Caco-2 (cell line): ENCODE measurements at regions not wholly inside any gene's neighbourhood (a gene's known extent, or its start where the extent isn't known, plus 50 kb on each side); places are given as distances from the start of the nearest gene placed in this dataset.
A peak's percentile ranks its signal among the peaks of the same experiment; 100 is the strongest.

Source experiments
- BruUV-seq: library from RNA; stranded (reverse); fragments of 400-500 nt; replicated peaks from 2 replicates; lab custom pipeline; 2021; lab: Mats Ljungman, UMichigan
- CTCF ChIA-PET: fragments of 300-600 bp; sonication (Branson Sonifier 250); formaldehyde crosslinking; loops from one replicate; lab custom pipeline; 2022; ENCODE audit warnings: antibody characterized with exemption; lab: Charles Lee
- POLR2A ChIA-PET: fragments of 300-600 bp; sonication (Branson Sonifier 250); formaldehyde crosslinking; loops from one replicate; lab custom pipeline; 2022; ENCODE audit warnings: antibody characterized with exemption; lab: Charles Lee
- DNase-seq, 2 experiments: peaks; one replicate each; pipeline versions ENCODE4 v3.0.0 to v3.0.0-alpha.2; 2020 to 2022
- H3K27me3 ChIP-seq: replicated peaks from 2 replicates; pipeline ENCODE4 v1.6.0; 2011; ENCODE audit warnings: low read length; ENCODE audit not compliant: control insufficient read depth, insufficient read depth
- H3K36me3 ChIP-seq: 2 replicates; pipeline ENCODE4 v1.5.1; 2011; ENCODE audit warnings: low read length; ENCODE audit not compliant: control insufficient read depth, insufficient read depth
- H3K4me1 ChIP-seq: fragments of 250-450 bp; sonication (Bioruptor Pico); 2 replicates; pipeline ENCODE4 v1.5.1; 2020; ENCODE audit warnings: mild to moderate bottlenecking
- H3K4me3 ChIP-seq: 2 replicates; pipeline ENCODE4 v1.5.1; 2011; ENCODE audit warnings: low read depth, mild to moderate bottlenecking, control low read depth, low read length
- H3K9me3 ChIP-seq: fragments of 250-450 bp; sonication (Bioruptor Pico); 2 replicates; pipeline ENCODE4 v1.5.1; 2020; ENCODE audit warnings: mild to moderate bottlenecking, moderate library complexity
- H3K27ac Mint-ChIP-seq: one replicate; pipeline ENCODE4 v1.8.0; 2022; ENCODE audit warnings: mixed read lengths; ENCODE audit not compliant: unreplicated experiment
- H3K27me3 Mint-ChIP-seq: one replicate; pipeline ENCODE4 v1.8.0; 2022; ENCODE audit warnings: mixed read lengths; ENCODE audit not compliant: insufficient read depth, unreplicated experiment
- H3K36me3 Mint-ChIP-seq: one replicate; pipeline ENCODE4 v1.8.0; 2022; ENCODE audit warnings: mild to moderate bottlenecking, mixed read lengths; ENCODE audit not compliant: insufficient read depth, unreplicated experiment
- H3K4me1 Mint-ChIP-seq: one replicate; pipeline ENCODE4 v1.8.0; 2022; ENCODE audit warnings: low read depth, mixed read lengths; ENCODE audit not compliant: unreplicated experiment
- H3K4me3 Mint-ChIP-seq: one replicate; pipeline ENCODE4 v1.8.0; 2022; ENCODE audit warnings: mild to moderate bottlenecking, moderate library complexity, mixed read lengths; ENCODE audit not compliant: unreplicated experiment
- H3K9me3 Mint-ChIP-seq: one replicate; pipeline ENCODE4 v1.8.0; 2022; ENCODE audit warnings: mixed read lengths; ENCODE audit not compliant: unreplicated experiment
- intact Hi-C: fragments of 100-400 bp; cut with micrococcal nuclease; formaldehyde crosslinking; loops from one replicate; pipeline ENCODE4 v1.10.0; 2022; ENCODE audit not compliant: unreplicated experiment
- TF ChIP-seq, protein P1 (sequence below), 2 experiments: fragments of 200-600 bp in 1 of 2; IDR thresholded peaks; 1 replicate in 1 of 2; 2 replicates in 1 of 2; pipeline versions ENCODE4 v1.5.1 to v1.8.0; 2011 to 2022; ENCODE audit warnings: antibody characterized with exemption in 1 of 2, control low read depth in 1 of 2, inconsistent platforms in 1 of 2, low read depth in 1 of 2, low read length in 1 of 2, mild to moderate bottlenecking in 1 of 2, moderate library complexity in 1 of 2; ENCODE audit not compliant: insufficient read depth in 1 of 2, severe bottlenecking in 1 of 2, unreplicated experiment in 1 of 2

GRCh38 chr1:229196404-229197264 is 74.3 kb upstream of the RAB4A start:
- H3K9me3 ChIP-seq, result no peaks in the 10 kb centered on the region; the same call in 1 of the 2 replicates
- ChIA-PET POLR2A (no interaction called here), CTCF (no interaction called here)
- DNase-seq, result no peak
- Mint-ChIP-seq H3K27ac (no peak overlapping the region), H3K27me3 (no peaks in the 10 kb centered on the region), H3K9me3 (no peaks in the 10 kb centered on the region), H3K4me1 (peaks cover under 1% of the 10 kb centered on the region), H3K36me3 (no peaks in the 10 kb centered on the region), H3K4me3 (no peak overlapping the region)
- H3K4me3 ChIP-seq, result no peak overlapping the region
- H3K4me1 ChIP-seq, result peaks cover 14% of the 10 kb centered on the region
- TF ChIP-seq, protein P1, sequence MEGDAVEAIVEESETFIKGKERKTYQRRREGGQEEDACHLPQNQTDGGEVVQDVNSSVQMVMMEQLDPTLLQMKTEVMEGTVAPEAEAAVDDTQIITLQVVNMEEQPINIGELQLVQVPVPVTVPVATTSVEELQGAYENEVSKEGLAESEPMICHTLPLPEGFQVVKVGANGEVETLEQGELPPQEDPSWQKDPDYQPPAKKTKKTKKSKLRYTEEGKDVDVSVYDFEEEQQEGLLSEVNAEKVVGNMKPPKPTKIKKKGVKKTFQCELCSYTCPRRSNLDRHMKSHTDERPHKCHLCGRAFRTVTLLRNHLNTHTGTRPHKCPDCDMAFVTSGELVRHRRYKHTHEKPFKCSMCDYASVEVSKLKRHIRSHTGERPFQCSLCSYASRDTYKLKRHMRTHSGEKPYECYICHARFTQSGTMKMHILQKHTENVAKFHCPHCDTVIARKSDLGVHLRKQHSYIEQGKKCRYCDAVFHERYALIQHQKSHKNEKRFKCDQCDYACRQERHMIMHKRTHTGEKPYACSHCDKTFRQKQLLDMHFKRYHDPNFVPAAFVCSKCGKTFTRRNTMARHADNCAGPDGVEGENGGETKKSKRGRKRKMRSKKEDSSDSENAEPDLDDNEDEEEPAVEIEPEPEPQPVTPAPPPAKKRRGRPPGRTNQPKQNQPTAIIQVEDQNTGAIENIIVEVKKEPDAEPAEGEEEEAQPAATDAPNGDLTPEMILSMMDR (IDR thresholded peaks at IDR 0.05; ENCODE audit: insufficient read depth in 1 of 2, low read depth in 1 of 2, low read length in 1 of 2, severe bottlenecking in 1 of 2, unreplicated experiment in 1 of 2), result no peak
- H3K36me3 ChIP-seq, result no peaks in the 10 kb centered on the region
- no peaks in the 10 kb centered on the region for H3K27me3 ChIP-seq
- intact Hi-C loops, result no loop called here
- BruUV-seq, result no TSS peak

- no TSS peak for BruUV-seq
- no peak overlapping the region for H3K27ac Mint-ChIP-seq
- POLR2A ChIA-PET, result no interaction called here
These were observed 73.7 kb upstream of the RAB4A start for GRCh38 chr1:229197265-229197585.

GRCh38 chr1:229199261-229200243 is 71.4 kb upstream of the RAB4A start:
- no peak overlapping the region for H3K27ac Mint-ChIP-seq
- Histone ChIP-seq H3K4me3 (no peak overlapping the region), H3K27me3 (no peaks in the 10 kb centered on the region), H3K4me1 (peaks cover 33% of the 10 kb centered on the region), H3K36me3 (no peaks in the 10 kb centered on the region), H3K9me3 (no peaks in the 10 kb centered on the region; the same call in 1 of the 2 replicates)
- H3K4me3 Mint-ChIP-seq, result no peak overlapping the region
- POLR2A ChIA-PET, result no interaction called here
- no peaks in the 10 kb centered on the region for H3K27me3 Mint-ChIP-seq
- peaks cover 6% of the 10 kb centered on the region for H3K36me3 Mint-ChIP-seq
- H3K4me1 Mint-ChIP-seq, result peaks cover 6% of the 10 kb centered on the region
- BruUV-seq, result no TSS peak
- TF ChIP-seq, protein P1 (IDR thresholded peaks at IDR 0.05; ENCODE audit: insufficient read depth in 1 of 2, low read depth in 1 of 2, low read length in 1 of 2, severe bottlenecking in 1 of 2, unreplicated experiment in 1 of 2), result no peak
- DNase-seq, result peak; percentile 59 to 74
- H3K9me3 Mint-ChIP-seq, result no peaks in the 10 kb centered on the region
- CTCF ChIA-PET, result no interaction called here
- intact Hi-C loops, result no loop called here

More at GRCh38 chr1:229197265-229197585, 73.7 kb upstream of the RAB4A start:
- CTCF ChIA-PET, result no interaction called here
- H3K4me3 Mint-ChIP-seq, result no peak overlapping the region
- no peak overlapping the region for H3K4me3 ChIP-seq
- H3K36me3 ChIP-seq, result no peaks in the 10 kb centered on the region
- no peak for DNase-seq
- no peaks in the 10 kb centered on the region for H3K27me3 ChIP-seq
- intact Hi-C loops, result no loop called here
- TF ChIP-seq, protein P1 (IDR thresholded peaks at IDR 0.05; ENCODE audit: insufficient read depth in 1 of 2, low read depth in 1 of 2, low read length in 1 of 2, severe bottlenecking in 1 of 2, unreplicated experiment in 1 of 2), result no peak
- no peaks in the 10 kb centered on the region for H3K9me3 Mint-ChIP-seq
- no peaks in the 10 kb centered on the region; the same call in 1 of the 2 replicates for H3K9me3 ChIP-seq
- H3K36me3 Mint-ChIP-seq, result no peaks in the 10 kb centered on the region
- no peaks in the 10 kb centered on the region for H3K27me3 Mint-ChIP-seq
- peaks cover 14% of the 10 kb centered on the region for H3K4me1 ChIP-seq
- peaks cover 6% of the 10 kb centered on the region for H3K4me1 Mint-ChIP-seq
